H9 (cell line): ENCODE measurements at regions not wholly inside any gene's neighbourhood (a gene's known extent, or its start where the extent isn't known, plus 50 kb on each side); places are given as distances from the start of the nearest gene placed in this dataset.

Experiments
- DNase-seq: peaks from one replicate; pipeline ENCODE4 v3.0.0-alpha.2; 2017
- H2AFZ ChIP-seq: one replicate; pipeline ENCODE4 v1.6.1; 2013; ENCODE audit warnings: mild to moderate bottlenecking, low read length, control low read depth, moderate library complexity
- H2AK5ac ChIP-seq: 2 replicates; pipeline ENCODE4 v1.6.1; 2013; ENCODE audit warnings: low read length, control low read depth, mixed read lengths; ENCODE audit not compliant: insufficient read length
- H2BK120ac ChIP-seq: one replicate; pipeline ENCODE4 v1.6.1; 2013; ENCODE audit warnings: low read depth, mild to moderate bottlenecking, low read length, control low read depth, inconsistent platforms; ENCODE audit not compliant: poor library complexity, severe bottlenecking
- H2BK12ac ChIP-seq: 2 replicates; pipeline ENCODE4 v1.6.1; 2013; ENCODE audit warnings: low read length, control low read depth, mixed read lengths, low read depth; ENCODE audit not compliant: insufficient read length
- H2BK15ac ChIP-seq: 2 replicates; pipeline ENCODE4 v1.6.1; 2013; ENCODE audit warnings: low read depth, low read length, control low read depth
- H2BK20ac ChIP-seq: one replicate; pipeline ENCODE4 v1.6.1; 2013; ENCODE audit warnings: low read depth, mild to moderate bottlenecking, low read length, control low read depth, inconsistent platforms; ENCODE audit not compliant: poor library complexity, severe bottlenecking
- H2BK5ac ChIP-seq: 2 replicates; pipeline ENCODE4 v1.6.1; 2013; ENCODE audit warnings: low read length, control low read depth, mixed read lengths; ENCODE audit not compliant: insufficient read length
- H3K14ac ChIP-seq: 2 replicates; pipeline ENCODE4 v1.6.1; 2013; ENCODE audit warnings: low read length, control low read depth; ENCODE audit not compliant: insufficient read depth
- H3K18ac ChIP-seq: 2 replicates; pipeline ENCODE4 v1.6.1; 2013; ENCODE audit warnings: low read depth, mild to moderate bottlenecking, mixed read lengths, low read length, control low read depth; ENCODE audit not compliant: insufficient read length
- H3K23ac ChIP-seq: 2 replicates; pipeline ENCODE4 v1.6.1; 2013; ENCODE audit warnings: low read length, control low read depth, mixed read lengths, low read depth; ENCODE audit not compliant: insufficient read length
- H3K23me2 ChIP-seq: 2 replicates; pipeline ENCODE4 v1.6.1; 2013; ENCODE audit warnings: low read depth, mild to moderate bottlenecking, mixed read lengths, low read length, control low read depth; ENCODE audit not compliant: insufficient read length, poor library complexity, severe bottlenecking
- H3K27ac ChIP-seq: 2 replicates; pipeline ENCODE4 v1.5.1; 2013; ENCODE audit warnings: low read length, control low read depth, mixed read lengths, low read depth; ENCODE audit not compliant: insufficient read length
- H3K27me3 ChIP-seq: 2 replicates; pipeline ENCODE4 v1.6.1; 2013; ENCODE audit warnings: low read length, control low read depth, inconsistent platforms; ENCODE audit not compliant: insufficient read depth
- H3K4ac ChIP-seq: 2 replicates; pipeline ENCODE4 v1.6.1; 2013; ENCODE audit warnings: low read depth, mild to moderate bottlenecking, control low read depth, inconsistent platforms, low read length, moderate library complexity
- H3K4me1 ChIP-seq: 2 replicates; pipeline ENCODE4 v1.6.1; 2013; ENCODE audit warnings: low read length, control low read depth, inconsistent platforms; ENCODE audit not compliant: insufficient read depth
- H3K4me2 ChIP-seq: 2 replicates; pipeline ENCODE4 v1.6.1; 2013; ENCODE audit warnings: low read length, control low read depth, mixed read lengths; ENCODE audit not compliant: insufficient read length, insufficient read depth
- H3K56ac ChIP-seq: 2 replicates; pipeline ENCODE4 v1.6.1; 2013; ENCODE audit warnings: low read depth, mild to moderate bottlenecking, mixed read lengths, low read length, control low read depth; ENCODE audit not compliant: insufficient read length
- H3K79me1 ChIP-seq: 2 replicates; pipeline ENCODE4 v1.6.1; 2013; ENCODE audit warnings: low read depth, mild to moderate bottlenecking, moderate library complexity, low read length, control low read depth, inconsistent platforms; ENCODE audit not compliant: insufficient read depth, poor library complexity, severe bottlenecking
- H3K79me2 ChIP-seq: 2 replicates; pipeline ENCODE4 v1.6.1; 2013; ENCODE audit warnings: low read length, control low read depth, inconsistent platforms; ENCODE audit not compliant: insufficient read depth
- H3K9ac ChIP-seq: 2 replicates; pipeline ENCODE4 v1.6.1; 2013; ENCODE audit warnings: low read length, control low read depth, mixed read lengths; ENCODE audit not compliant: insufficient read length; ENCODE audit errors: extremely low read depth
- H3K9me3 ChIP-seq: one replicate; pipeline ENCODE4 v1.6.1; 2013; ENCODE audit warnings: low read depth, low read length, inconsistent platforms; ENCODE audit not compliant: control insufficient read depth
- H3T11ph ChIP-seq: one replicate; pipeline ENCODE4 v1.6.1; 2013; ENCODE audit warnings: mild to moderate bottlenecking, low read length, control low read depth, inconsistent platforms
- H4K20me1 ChIP-seq: one replicate; pipeline ENCODE4 v1.6.1; 2013; ENCODE audit not compliant: control insufficient read depth, insufficient read length, insufficient read depth
- H4K5ac ChIP-seq: 2 replicates; pipeline ENCODE4 v1.6.1; 2013; ENCODE audit warnings: low read depth, mild to moderate bottlenecking, mixed read lengths, low read length, control low read depth; ENCODE audit not compliant: insufficient read length
- H4K8ac ChIP-seq: replicated peaks from 2 replicates; pipeline ENCODE4 v1.6.1; 2013; ENCODE audit warnings: low read length, control low read depth, mixed read lengths, low read depth; ENCODE audit not compliant: insufficient read length
- H4K91ac ChIP-seq: 2 replicates; pipeline ENCODE4 v1.6.1; 2013; ENCODE audit warnings: low read depth, mild to moderate bottlenecking, moderate library complexity, mixed read lengths, low read length, control low read depth; ENCODE audit not compliant: insufficient read length
- H3K27ac Mint-ChIP-seq, 3 experiments: 2 replicates in 2 of 3; 3 replicates in 1 of 3; pipeline ENCODE4 v1.8.0; 2020 to 2021; ENCODE audit warnings: mixed read lengths in 3 of 3, mild to moderate bottlenecking in 1 of 3, moderate library complexity in 1 of 3
- H3K27me3 Mint-ChIP-seq: 2 replicates; pipeline ENCODE4 v1.8.0; 2021; ENCODE audit warnings: low read depth, mild to moderate bottlenecking, moderate library complexity, mixed read lengths
- H3K36me3 Mint-ChIP-seq, 3 experiments: 2 replicates in 2 of 3; 3 replicates in 1 of 3; pipeline ENCODE4 v1.8.0; 2020 to 2021; ENCODE audit warnings: low read depth in 3 of 3, mixed read lengths in 3 of 3; ENCODE audit not compliant: insufficient read depth in 1 of 3
- H3K4me1 Mint-ChIP-seq, 2 experiments: 2 replicates each; pipeline ENCODE4 v1.8.0; 2020; ENCODE audit warnings: mixed read lengths in 2 of 2
- H3K4me3 Mint-ChIP-seq, 2 experiments: 2 replicates in 1 of 2; 3 replicates in 1 of 2; pipeline ENCODE4 v1.8.0; 2020 to 2021; ENCODE audit warnings: mild to moderate bottlenecking in 2 of 2, mixed read lengths in 2 of 2, moderate library complexity in 1 of 2
- H3K9me3 Mint-ChIP-seq, 2 experiments: 2 replicates in 1 of 2; 3 replicates in 1 of 2; pipeline ENCODE4 v1.8.0; 2020; ENCODE audit warnings: mild to moderate bottlenecking in 2 of 2, mixed read lengths in 2 of 2, moderate library complexity in 1 of 2
- CTCF ChIP-seq: fragments of 200-600 bp; sonication (generic); conservative IDR thresholded peaks from 3 replicates; pipeline ENCODE4 v1.8.0; 2021; ENCODE audit warnings: antibody characterized with exemption, mild to moderate bottlenecking
- WGBS: extraction: QIAGEN DNeasy Blood & Tissue Kit; methylation state at CpG from one replicate; pipeline ENCODE4 v1.1.7; 2013; ENCODE audit warnings: missing lambda C conversion rate, low lambda C conversion rate, mixed read lengths; ENCODE audit not compliant: insufficient read length; ENCODE audit errors: extremely low coverage; 5-methylcytosine and 5-hydroxymethylcytosine counted together

GRCh38 chr4:162700815-162701361, 465.8 kb downstream of the NAF1 start:
- Histone ChIP-seq H3K23me2 (no peaks in the 10 kb centered on the region), H3K14ac (no peak overlapping the region), H2BK20ac (no peak overlapping the region), H2BK120ac (no peak overlapping the region), H3K4ac (no peak overlapping the region), H2BK15ac (no peak overlapping the region), H3T11ph (no peak overlapping the region), H2AFZ (no peak overlapping the region), H3K79me2 (no peaks in the 10 kb centered on the region), H3K4me2 (no peak overlapping the region), H3K4me1 (no peaks in the 10 kb centered on the region), H3K23ac (no peak overlapping the region), H3K18ac (no peak overlapping the region), H4K20me1 (no peaks in the 10 kb centered on the region), H4K5ac (no peak overlapping the region), H4K8ac (no peak overlapping the region), H2BK12ac (no peak overlapping the region), H3K9me3 (no peaks in the 10 kb centered on the region), H3K56ac (no peak overlapping the region), H3K9ac (no peak overlapping the region), H3K27me3 (no peaks in the 10 kb centered on the region), H2BK5ac (no peak overlapping the region), H2AK5ac (no peak overlapping the region), H3K27ac (no peak overlapping the region), H3K79me1 (no peaks in the 10 kb centered on the region), H4K91ac (no peak overlapping the region)
- no peak for DNase-seq
- no CpG with 5 or more reads among the region's 3 CpGs for WGBS
- no peaks in the 10 kb centered on the region for H3K36me3 Mint-ChIP-seq
- peaks cover 0 to 3% of the 10 kb centered on the region in 2 experiments; a peak in 1 of 4 replicates for H3K4me1 Mint-ChIP-seq
- no peak overlapping the region for H3K27ac Mint-ChIP-seq
- no peak overlapping the region for H3K4me3 Mint-ChIP-seq
- no peak for TF ChIP-seq CTCF
- H3K9me3 Mint-ChIP-seq = peaks cover 0 to 3% of the 10 kb centered on the region in 2 experiments; a peak in 1 of 5 replicates
- H3K27me3 Mint-ChIP-seq = no peaks in the 10 kb centered on the region
